GM23248 (cell line): ENCODE measurements at regions not wholly inside any gene's neighbourhood (a gene's known extent, or its start where the extent isn't known, plus 50 kb on each side); places are given as distances from the start of the nearest gene placed in this dataset.

Experiments used
- DNase-seq: peaks from one replicate; pipeline ENCODE4 v3.0.0-alpha.2; 2015
- H2AFZ ChIP-seq: fragments of 200-600 bp; sonication (generic); 2 replicates; pipeline ENCODE4 v1.6.1; 2016; ENCODE audit warnings: antibody characterized with exemption
- H3F3A ChIP-seq: fragments of 200-600 bp; sonication (generic); 2 replicates; pipeline ENCODE4 v1.6.1; 2016; ENCODE audit warnings: mild to moderate bottlenecking, antibody characterized with exemption, mixed run types; ENCODE audit not compliant: insufficient read depth
- H3K27ac ChIP-seq: fragments of 200-600 bp; sonication (generic); 2 replicates; pipeline ENCODE4 v1.5.1; 2016; ENCODE audit warnings: mild to moderate bottlenecking
- H3K27me3 ChIP-seq: fragments of 200-600 bp; sonication (generic); replicated peaks from 2 replicates; pipeline ENCODE4 v1.6.1; 2016; ENCODE audit warnings: mild to moderate bottlenecking; ENCODE audit not compliant: insufficient read depth
- H3K36me3 ChIP-seq: fragments of 200-600 bp; sonication (generic); 2 replicates; pipeline ENCODE4 v1.6.1; 2016; ENCODE audit warnings: low read depth, mild to moderate bottlenecking
- H3K4me1 ChIP-seq: fragments of 200-600 bp; sonication (generic); 2 replicates; pipeline ENCODE4 v1.6.1; 2016; ENCODE audit warnings: mild to moderate bottlenecking; ENCODE audit not compliant: insufficient read depth
- H3K4me2 ChIP-seq: fragments of 200-600 bp; sonication (generic); one replicate; pipeline ENCODE4 v1.6.1; 2016; ENCODE audit warnings: mild to moderate bottlenecking; ENCODE audit not compliant: unreplicated experiment
- H3K4me3 ChIP-seq: fragments of 200-600 bp; sonication (generic); 2 replicates; pipeline ENCODE4 v1.5.1; 2016; ENCODE audit warnings: mild to moderate bottlenecking
- H3K79me2 ChIP-seq: fragments of 200-600 bp; sonication (generic); 2 replicates; pipeline ENCODE4 v1.6.1; 2016; ENCODE audit warnings: mild to moderate bottlenecking; ENCODE audit not compliant: insufficient read depth
- H3K9ac ChIP-seq: fragments of 200-600 bp; sonication (generic); 2 replicates; pipeline ENCODE4 v1.6.1; 2016; ENCODE audit warnings: mild to moderate bottlenecking
- H3K9me2 ChIP-seq: fragments of 200-600 bp; sonication (generic); 2 replicates; pipeline ENCODE4 v1.6.1; 2016; ENCODE audit warnings: mixed run types, mild to moderate bottlenecking, moderate library complexity; ENCODE audit not compliant: insufficient read depth
- H3K9me3 ChIP-seq: fragments of 200-600 bp; sonication (generic); one replicate; pipeline ENCODE4 v1.6.1; 2017; ENCODE audit warnings: low read depth
- H4K20me1 ChIP-seq: fragments of 200-600 bp; sonication (generic); 2 replicates; pipeline ENCODE4 v1.6.0; 2016; ENCODE audit not compliant: insufficient read depth
- EZH2 ChIP-seq: fragments of 200-600 bp; sonication (generic); IDR thresholded peaks from 2 replicates; pipeline ENCODE4 v1.6.1; 2018; ENCODE audit warnings: antibody characterized with exemption, mild to moderate bottlenecking; ENCODE audit not compliant: insufficient read depth, poor library complexity, severe bottlenecking
- EZH2phosphoT487 ChIP-seq: fragments of 200-600 bp; sonication (generic); IDR thresholded peaks from 2 replicates; pipeline ENCODE4 v1.6.1; 2018; ENCODE audit warnings: antibody characterized with exemption, moderate library complexity, mild to moderate bottlenecking, low read depth; ENCODE audit not compliant: insufficient read depth
- WGBS, 2 experiments: methylation state at CpG; one replicate each; pipeline ENCODE4 v1.1.6; 2015 to 2017; ENCODE audit warnings: low lambda C conversion rate in 2 of 2, low coverage in 1 of 2; ENCODE audit errors: missing lambda C conversion rate in 2 of 2; 5-methylcytosine and 5-hydroxymethylcytosine counted together
- in situ Hi-C: fragments of 300-500 bp; cut with MboI; formaldehyde crosslinking; loops from 2 replicates; pipeline ENCODE4 v1.15.0; 2020

- Histone ChIP-seq H3K36me3 (no peaks in the 10 kb centered on the region), H3K4me1 (no peaks in the 10 kb centered on the region), H2AFZ (no peak overlapping the region), H3K79me2 (no peaks in the 10 kb centered on the region), H4K20me1 (no peaks in the 10 kb centered on the region), H3K4me3 (no peak overlapping the region), H3K4me2 (no peak overlapping the region), H3K9me2 (no peaks in the 10 kb centered on the region), H3K27ac (no peak overlapping the region), H3K9me3 (no peaks in the 10 kb centered on the region), H3K9ac (no peak overlapping the region), H3K27me3 (no peaks in the 10 kb centered on the region), H3F3A (no peaks in the 10 kb centered on the region)
- 3 to 4% methylated on average over 3 of the region's 3 CpGs for WGBS, 2 experiments
- no peak for TF ChIP-seq EZH2
- TF ChIP-seq EZH2phosphoT487 = no peak
- in situ Hi-C loops = no loop called here
- DNase-seq = peak; percentile 2
Observed at GRCh38 chr7:49398746-49399145, 374.7 kb upstream of the VWC2 start.

GRCh38 chr7:49400891-49401550 is 372.4 kb upstream of the VWC2 start:
- WGBS, 2 experiments = 13 to 18% methylated on average over 4 of the region's 4 CpGs
- H3K27me3 ChIP-seq = no peaks in the 10 kb centered on the region
- no peaks in the 10 kb centered on the region for H3K4me1 ChIP-seq
- H3K9me2 ChIP-seq = no peaks in the 10 kb centered on the region
- H3K79me2 ChIP-seq = no peaks in the 10 kb centered on the region
- H3K9ac ChIP-seq = no peak overlapping the region
- TF ChIP-seq EZH2 (no peak), EZH2phosphoT487 (no peak)
- H3K4me2 ChIP-seq = no peak overlapping the region
- H3K27ac ChIP-seq = no peak overlapping the region
- no peaks in the 10 kb centered on the region for H3K36me3 ChIP-seq
- H3K9me3 ChIP-seq = no peaks in the 10 kb centered on the region
- H4K20me1 ChIP-seq = no peaks in the 10 kb centered on the region
- in situ Hi-C loops = no loop called here
- no peak for DNase-seq
- no peak overlapping the region for H2AFZ ChIP-seq
- no peaks in the 10 kb centered on the region for H3F3A ChIP-seq
- H3K4me3 ChIP-seq = no peak overlapping the region

DNA sequence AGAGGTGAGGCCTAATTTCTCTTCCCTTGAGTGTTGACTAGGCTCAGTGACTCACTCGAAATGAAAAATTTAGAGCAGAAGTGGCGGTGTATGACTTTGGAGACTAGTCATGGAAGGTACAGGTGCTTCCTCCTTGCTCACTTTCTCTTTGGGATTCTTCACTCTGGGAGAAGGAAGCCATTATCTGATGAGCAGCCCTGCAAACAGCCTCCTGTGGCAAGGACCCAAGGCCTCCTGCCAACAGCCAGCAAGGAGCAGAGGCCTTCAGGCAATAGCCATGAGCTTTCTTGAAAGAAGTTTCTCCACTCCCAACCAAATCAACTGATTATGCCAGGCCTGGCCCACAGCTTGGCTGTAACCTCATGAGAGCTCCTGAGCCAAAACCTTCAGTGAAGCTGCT is 369.6 kb upstream of the VWC2 start:
- Histone ChIP-seq H4K20me1 (no peaks in the 10 kb centered on the region), H3K4me2 (no peak overlapping the region), H3K27ac (no peak overlapping the region), H3K4me1 (no peaks in the 10 kb centered on the region), H3K9ac (no peak overlapping the region), H3K27me3 (no peaks in the 10 kb centered on the region), H3K79me2 (no peaks in the 10 kb centered on the region), H3K9me3 (no peaks in the 10 kb centered on the region), H3F3A (no peaks in the 10 kb centered on the region), H3K4me3 (no peak overlapping the region), H2AFZ (no peak overlapping the region), H3K9me2 (no peaks in the 10 kb centered on the region), H3K36me3 (no peaks in the 10 kb centered on the region)
- in situ Hi-C loops = no loop called here
- no peak for DNase-seq
- TF ChIP-seq EZH2 (no peak), EZH2phosphoT487 (no peak)
- WGBS, 2 experiments = 11 to 14% methylated on average over 2 of the region's 2 CpGs

DNA sequence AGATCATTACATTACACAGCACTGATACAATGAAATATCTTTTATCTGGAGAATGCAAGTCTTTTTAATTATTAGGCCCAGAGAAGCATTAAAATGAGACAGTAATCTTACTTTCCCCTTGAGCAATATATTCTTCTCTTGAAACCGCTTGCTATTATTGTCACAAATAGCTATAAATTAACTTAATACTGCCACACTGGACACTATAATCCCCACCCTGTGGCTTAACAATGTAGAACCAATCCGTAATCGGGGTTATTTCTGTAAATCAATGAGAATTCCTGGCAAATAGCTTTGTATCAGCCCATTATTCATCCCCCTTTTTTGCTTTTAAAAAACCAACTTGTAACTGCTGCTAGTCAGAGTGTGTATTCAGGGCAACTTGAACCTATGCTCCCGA is 366.2 kb upstream of the VWC2 start:
- no peak for TF ChIP-seq EZH2phosphoT487
- TF ChIP-seq EZH2 = no peak
- WGBS, 2 experiments = 18 to 21% methylated on average over 4 of the region's 4 CpGs
- Histone ChIP-seq H3K79me2 (no peaks in the 10 kb centered on the region), H3K27me3 (no peaks in the 10 kb centered on the region), H3K4me3 (no peak overlapping the region), H3K9me3 (no peaks in the 10 kb centered on the region), H3F3A (no peaks in the 10 kb centered on the region), H3K4me1 (no peaks in the 10 kb centered on the region), H3K36me3 (no peaks in the 10 kb centered on the region), H3K9ac (no peak overlapping the region), H2AFZ (no peak overlapping the region), H4K20me1 (no peaks in the 10 kb centered on the region), H3K4me2 (no peak overlapping the region), H3K27ac (no peak overlapping the region), H3K9me2 (no peaks in the 10 kb centered on the region)
- in situ Hi-C loops = no loop called here
- no peak for DNase-seq

DNA sequence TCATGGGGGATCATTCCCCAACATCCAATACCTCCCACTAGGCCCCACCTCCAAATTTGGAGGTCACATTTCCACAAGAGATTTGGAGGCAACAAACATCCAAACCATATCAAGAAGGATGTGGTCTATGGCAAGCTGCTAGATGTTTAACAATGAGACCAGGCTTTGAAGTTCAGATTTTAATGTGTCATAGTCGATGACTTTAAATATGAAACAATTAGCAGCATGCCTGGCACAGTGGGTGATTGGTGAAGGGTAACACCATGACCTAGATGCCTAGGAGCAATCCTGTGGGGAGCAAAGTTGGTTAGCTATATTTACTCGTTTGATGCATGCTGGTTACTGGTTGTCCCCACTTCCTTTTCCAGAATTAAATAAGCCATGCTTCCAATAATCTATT is 356.4 kb upstream of the VWC2 start:
- Histone ChIP-seq H4K20me1 (no peaks in the 10 kb centered on the region), H3K4me3 (no peak overlapping the region), H3K4me2 (no peak overlapping the region), H3K27ac (no peak overlapping the region), H3K79me2 (no peaks in the 10 kb centered on the region), H2AFZ (no peak overlapping the region), H3K9me3 (no peaks in the 10 kb centered on the region), H3K4me1 (no peaks in the 10 kb centered on the region), H3K36me3 (no peaks in the 10 kb centered on the region), H3K27me3 (no peaks in the 10 kb centered on the region), H3F3A (no peaks in the 10 kb centered on the region), H3K9me2 (no peaks in the 10 kb centered on the region), H3K9ac (no peak overlapping the region)
- in situ Hi-C loops = no loop called here
- WGBS, 2 experiments = 2 to 4% methylated on average over 2 of the region's 2 CpGs
- TF ChIP-seq EZH2phosphoT487 (no peak), EZH2 (no peak)
- DNase-seq = no peak
